ENCODE measurements at regions not wholly inside any gene's neighbourhood (a gene's known extent, or its start where the extent isn't known, plus 50 kb on each side); places are given as distances from the start of the nearest gene placed in this dataset.

GRCh38 chr4:96974295-96974694 is 1134.4 kb downstream of the PDHA2 start:
- TF ChIP-seq CTCF (IDR thresholded peaks at IDR 0.05; ENCODE audit: insufficient read depth in 1 of 2, low read depth in 1 of 2, low read length in 1 of 2, severe bottlenecking in 1 of 2, unreplicated experiment in 1 of 2) = no peak
- H3K27me3 Mint-ChIP-seq (ENCODE audit: insufficient read depth, unreplicated experiment) = no peaks in the 10 kb centered on the region
- Histone ChIP-seq H3K4me1 (no peaks in the 10 kb centered on the region), H3K9me3 (no peaks in the 10 kb centered on the region), H3K27me3 (replicated peaks; ENCODE audit: control insufficient read depth, insufficient read depth, low read length) (no peaks in the 10 kb centered on the region), H3K36me3 (ENCODE audit: control insufficient read depth, insufficient read depth, low read length) (no peaks in the 10 kb centered on the region), H3K4me3 (ENCODE audit: low read depth, low read length) (no peak overlapping the region)
- H3K9me3 Mint-ChIP-seq (ENCODE audit: unreplicated experiment) = no peaks in the 10 kb centered on the region
- DNase-seq = no peak
- POLR2A ChIA-PET = no interaction called here
- intact Hi-C loops (cut with micrococcal nuclease; ENCODE audit: unreplicated experiment) = no loop called here
- no peak overlapping the region for H3K4me3 Mint-ChIP-seq (ENCODE audit: unreplicated experiment)
- no TSS peak for BruUV-seq (replicated peaks)
- H3K4me1 Mint-ChIP-seq (ENCODE audit: low read depth, unreplicated experiment) = no peaks in the 10 kb centered on the region
- CTCF ChIA-PET = no interaction called here
- H3K27ac Mint-ChIP-seq (ENCODE audit: unreplicated experiment) = no peak overlapping the region
- no peaks in the 10 kb centered on the region for H3K36me3 Mint-ChIP-seq (ENCODE audit: insufficient read depth, unreplicated experiment)

GRCh38 chr4:96983830-96984229 is 1143.9 kb downstream of the PDHA2 start:
- DNase-seq = no peak
- H3K4me1 ChIP-seq = no peaks in the 10 kb centered on the region
- Mint-ChIP-seq H3K4me3 (ENCODE audit: unreplicated experiment) (no peak overlapping the region), H3K27me3 (ENCODE audit: insufficient read depth, unreplicated experiment) (no peaks in the 10 kb centered on the region), H3K36me3 (ENCODE audit: insufficient read depth, unreplicated experiment) (no peaks in the 10 kb centered on the region), H3K9me3 (ENCODE audit: unreplicated experiment) (no peaks in the 10 kb centered on the region), H3K4me1 (ENCODE audit: low read depth, unreplicated experiment) (no peaks in the 10 kb centered on the region), H3K27ac (ENCODE audit: unreplicated experiment) (no peak overlapping the region)
- no peaks in the 10 kb centered on the region for H3K27me3 ChIP-seq (replicated peaks; ENCODE audit: control insufficient read depth, insufficient read depth, low read length)
- no peak overlapping the region for H3K4me3 ChIP-seq (ENCODE audit: low read depth, low read length)
- no TSS peak for BruUV-seq (replicated peaks)
- H3K36me3 ChIP-seq (ENCODE audit: control insufficient read depth, insufficient read depth, low read length) = no peaks in the 10 kb centered on the region
- POLR2A ChIA-PET = no interaction called here
- CTCF ChIA-PET = no interaction called here
- intact Hi-C loops (cut with micrococcal nuclease; ENCODE audit: unreplicated experiment) = no loop called here
- TF ChIP-seq CTCF (IDR thresholded peaks at IDR 0.05; ENCODE audit: insufficient read depth in 1 of 2, low read depth in 1 of 2, low read length in 1 of 2, severe bottlenecking in 1 of 2, unreplicated experiment in 1 of 2) = no peak
- no peaks in the 10 kb centered on the region for H3K9me3 ChIP-seq

- no peak for TF ChIP-seq CTCF (IDR thresholded peaks at IDR 0.05; ENCODE audit: insufficient read depth in 1 of 2, low read depth in 1 of 2, low read length in 1 of 2, severe bottlenecking in 1 of 2, unreplicated experiment in 1 of 2)
- Histone ChIP-seq H3K4me3 (ENCODE audit: low read depth, low read length) (no peak overlapping the region), H3K27me3 (replicated peaks; ENCODE audit: control insufficient read depth, insufficient read depth, low read length) (no peaks in the 10 kb centered on the region), H3K4me1 (no peaks in the 10 kb centered on the region), H3K36me3 (ENCODE audit: control insufficient read depth, insufficient read depth, low read length) (no peaks in the 10 kb centered on the region), H3K9me3 (no peaks in the 10 kb centered on the region)
- BruUV-seq (replicated peaks) = no TSS peak
- H3K4me3 Mint-ChIP-seq (ENCODE audit: unreplicated experiment) = no peak overlapping the region
- ChIA-PET CTCF (no interaction called here), POLR2A (no interaction called here)
- no peaks in the 10 kb centered on the region for H3K4me1 Mint-ChIP-seq (ENCODE audit: low read depth, unreplicated experiment)
- H3K9me3 Mint-ChIP-seq (ENCODE audit: unreplicated experiment) = no peaks in the 10 kb centered on the region
- DNase-seq = no peak
- no peaks in the 10 kb centered on the region for H3K36me3 Mint-ChIP-seq (ENCODE audit: insufficient read depth, unreplicated experiment)
- intact Hi-C loops (cut with micrococcal nuclease; ENCODE audit: unreplicated experiment) = no loop called here
- H3K27ac Mint-ChIP-seq (ENCODE audit: unreplicated experiment) = no peak overlapping the region
- H3K27me3 Mint-ChIP-seq (ENCODE audit: insufficient read depth, unreplicated experiment) = no peaks in the 10 kb centered on the region
Observed at GRCh38 chr4:96986816-96987215, 1146.9 kb downstream of the PDHA2 start.
